ENCODE measurements at regions not wholly inside any gene's neighbourhood (a gene's known extent, or its start where the extent isn't known, plus 50 kb on each side); places are given as distances from the start of the nearest gene placed in this dataset.

DNA sequence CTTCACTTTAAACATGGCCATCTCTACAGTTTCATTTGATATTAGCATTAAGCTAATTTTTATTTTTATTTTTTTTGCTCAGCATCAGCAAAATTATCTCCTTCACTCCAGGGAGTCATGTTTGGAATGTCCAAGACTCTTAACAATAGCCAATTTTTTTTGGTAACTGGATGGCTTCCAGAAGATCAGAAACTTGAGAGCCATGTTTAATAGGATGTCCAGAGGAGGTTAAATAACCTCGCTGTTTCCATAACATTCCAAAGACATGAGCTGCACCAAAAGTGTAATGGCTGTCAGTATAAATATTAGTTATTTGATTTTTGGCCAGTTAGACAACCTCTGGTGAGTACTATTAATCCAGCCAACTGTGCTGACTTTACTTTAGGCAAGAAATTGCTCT is 80.7 kb downstream of the DNTTIP2 start:
- no peak overlapping the region for H3K9ac ChIP-seq (ENCODE audit: control insufficient read depth, insufficient read depth, low read length)
- no peak for FAIRE-seq

DNA sequence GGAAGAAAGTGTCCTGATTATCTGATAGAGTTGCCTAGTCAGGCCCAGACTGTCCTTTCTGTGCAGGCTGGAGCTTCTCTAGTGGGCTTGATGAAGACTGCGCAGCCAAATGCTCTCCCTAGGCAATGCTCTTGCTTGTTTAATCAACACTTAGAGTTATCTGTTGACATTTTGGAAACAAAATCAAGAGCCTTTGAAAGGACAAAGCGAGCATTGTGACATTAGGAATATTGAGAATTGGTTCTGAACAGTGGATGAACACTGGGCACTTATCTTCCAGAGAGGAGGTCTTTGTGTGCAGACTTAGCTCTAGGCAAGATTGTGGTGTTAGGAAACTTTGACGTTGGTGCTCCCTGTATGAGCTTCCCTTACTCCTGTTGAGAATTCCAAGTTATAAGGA is 94.5 kb downstream of the DNTTIP2 start:
- H2AFZ ChIP-seq (ENCODE audit: control insufficient read depth, low read depth, low read length): no peak overlapping the region
- TF ChIP-seq NBN (IDR thresholded peaks at IDR 0.05) (no peak), BRCA1 (IDR thresholded peaks at IDR 0.05; ENCODE audit: low read depth, low read length) (no peak), HDAC6 (IDR thresholded peaks at IDR 0.05; ENCODE audit: unreplicated experiment) (no peak), ZNF24 (IDR thresholded peaks at IDR 0.05) (no peak), RAD51 (IDR thresholded peaks at IDR 0.05) (no peak), MTA2 (IDR thresholded peaks at IDR 0.05; ENCODE audit: low read depth) (no peak), RELA (IDR thresholded peaks at IDR 0.05; ENCODE audit: borderline replicate concordance, partially characterized antibody) (no peak), PAX8 (IDR thresholded peaks at IDR 0.05) (no peak), HCFC1 (IDR thresholded peaks at IDR 0.05; ENCODE audit: low read length) (no peak), NFYB (IDR thresholded peaks at IDR 0.05; ENCODE audit: insufficient read depth, low read depth, low read length) (no peak), MEF2A (IDR thresholded peaks at IDR 0.05; ENCODE audit: insufficient read depth, low read depth, low read length) (no peak)
- TF ChIP-seq, protein P1, sequence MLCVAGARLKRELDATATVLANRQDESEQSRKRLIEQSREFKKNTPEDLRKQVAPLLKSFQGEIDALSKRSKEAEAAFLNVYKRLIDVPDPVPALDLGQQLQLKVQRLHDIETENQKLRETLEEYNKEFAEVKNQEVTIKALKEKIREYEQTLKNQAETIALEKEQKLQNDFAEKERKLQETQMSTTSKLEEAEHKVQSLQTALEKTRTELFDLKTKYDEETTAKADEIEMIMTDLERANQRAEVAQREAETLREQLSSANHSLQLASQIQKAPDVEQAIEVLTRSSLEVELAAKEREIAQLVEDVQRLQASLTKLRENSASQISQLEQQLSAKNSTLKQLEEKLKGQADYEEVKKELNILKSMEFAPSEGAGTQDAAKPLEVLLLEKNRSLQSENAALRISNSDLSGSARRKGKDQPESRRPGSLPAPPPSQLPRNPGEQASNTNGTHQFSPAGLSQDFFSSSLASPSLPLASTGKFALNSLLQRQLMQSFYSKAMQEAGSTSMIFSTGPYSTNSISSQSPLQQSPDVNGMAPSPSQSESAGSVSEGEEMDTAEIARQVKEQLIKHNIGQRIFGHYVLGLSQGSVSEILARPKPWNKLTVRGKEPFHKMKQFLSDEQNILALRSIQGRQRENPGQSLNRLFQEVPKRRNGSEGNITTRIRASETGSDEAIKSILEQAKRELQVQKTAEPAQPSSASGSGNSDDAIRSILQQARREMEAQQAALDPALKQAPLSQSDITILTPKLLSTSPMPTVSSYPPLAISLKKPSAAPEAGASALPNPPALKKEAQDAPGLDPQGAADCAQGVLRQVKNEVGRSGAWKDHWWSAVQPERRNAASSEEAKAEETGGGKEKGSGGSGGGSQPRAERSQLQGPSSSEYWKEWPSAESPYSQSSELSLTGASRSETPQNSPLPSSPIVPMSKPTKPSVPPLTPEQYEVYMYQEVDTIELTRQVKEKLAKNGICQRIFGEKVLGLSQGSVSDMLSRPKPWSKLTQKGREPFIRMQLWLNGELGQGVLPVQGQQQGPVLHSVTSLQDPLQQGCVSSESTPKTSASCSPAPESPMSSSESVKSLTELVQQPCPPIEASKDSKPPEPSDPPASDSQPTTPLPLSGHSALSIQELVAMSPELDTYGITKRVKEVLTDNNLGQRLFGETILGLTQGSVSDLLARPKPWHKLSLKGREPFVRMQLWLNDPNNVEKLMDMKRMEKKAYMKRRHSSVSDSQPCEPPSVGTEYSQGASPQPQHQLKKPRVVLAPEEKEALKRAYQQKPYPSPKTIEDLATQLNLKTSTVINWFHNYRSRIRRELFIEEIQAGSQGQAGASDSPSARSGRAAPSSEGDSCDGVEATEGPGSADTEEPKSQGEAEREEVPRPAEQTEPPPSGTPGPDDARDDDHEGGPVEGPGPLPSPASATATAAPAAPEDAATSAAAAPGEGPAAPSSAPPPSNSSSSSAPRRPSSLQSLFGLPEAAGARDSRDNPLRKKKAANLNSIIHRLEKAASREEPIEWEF (IDR thresholded peaks at IDR 0.05; ENCODE audit: insufficient replicate concordance, low read depth, low read length): no peak
- ChIA-PET CTCF (interaction anchor here (1.5 kb wide), 1 partner anchor 14 kb away, joined by 3 read pairs; no protein-coding TSS in a partner anchor), SMC1A (ENCODE audit: uncharacterized antibody, unreplicated experiment) (interaction anchor here (0.8 to 3.3 kb wide), 3 partner anchors 30 to 155 kb away, joined by 3 to 13 read pairs (median 3); no protein-coding TSS in a partner anchor), POLR2A (no interaction called here), RAD21 (ENCODE audit: unreplicated experiment) (interaction anchor here (0.6 to 1.0 kb wide), 4 partner anchors 32 to 847 kb away, joined by 3 to 6 read pairs (median 3); no protein-coding TSS in a partner anchor)
- H3K4me1 ChIP-seq (ENCODE audit: control insufficient read depth, insufficient read depth, low read length): no peaks in the 10 kb centered on the region
- no peak for FAIRE-seq
- in situ Hi-C loops (cut with MboI) (no loop called here), intact Hi-C loops (cut with micrococcal nuclease; ENCODE audit: unreplicated experiment) (no loop called here)
- H4K20me1 ChIP-seq (ENCODE audit: control insufficient read depth, insufficient read depth): no peaks in the 10 kb centered on the region
- no peak overlapping the region for H3K4me2 ChIP-seq (ENCODE audit: control insufficient read depth, insufficient read depth)
- no peak for DNase-seq (ENCODE audit: low read depth, low spot score)
- H3K36me3 ChIP-seq (ENCODE audit: control insufficient read depth in 2 of 2, insufficient read depth in 2 of 2, low read length in 1 of 2): no peaks in the 10 kb centered on the region
- BruUV-seq (replicated peaks): no TSS peak
- 30% methylated on average over 3 of the region's 3 CpGs for WGBS (ENCODE audit: insufficient coverage, insufficient replicate concordance, low lambda C conversion rate, missing lambda C conversion rate)
- H3K9me3 ChIP-seq (replicated peaks; ENCODE audit: control insufficient read depth, insufficient read depth, low read length): no peaks in the 10 kb centered on the region; the same call in 2 of the 3 replicates
- ATAC-seq: no peak
- no peaks in the 10 kb centered on the region for H3K79me2 ChIP-seq (ENCODE audit: control insufficient read depth, insufficient read depth, low read length)
- H3K4me3 ChIP-seq: no peak overlapping the region
- H3K27ac ChIP-seq (ENCODE audit: control insufficient read depth, insufficient read depth): no peak overlapping the region
- H3K9ac ChIP-seq (ENCODE audit: control insufficient read depth, insufficient read depth, low read length): no peak overlapping the region
- H3K27me3 ChIP-seq (replicated peaks in 1 of 2; ENCODE audit: control insufficient read depth in 2 of 2, insufficient read depth in 2 of 2, low read length in 1 of 2): 0 out of 4 replicates have a peak, but pooled peaks cover 0 to 3% of the 10 kb centered on the region in 2 experiments

More for the DNA sequence above, 80.7 kb downstream of the DNTTIP2 start:
- Histone ChIP-seq H3K4me1 (ENCODE audit: control insufficient read depth, insufficient read depth, low read length) (no peaks in the 10 kb centered on the region), H4K20me1 (ENCODE audit: control insufficient read depth, insufficient read depth) (no peaks in the 10 kb centered on the region), H3K79me2 (ENCODE audit: control insufficient read depth, insufficient read depth, low read length) (no peaks in the 10 kb centered on the region), H3K36me3 (ENCODE audit: control insufficient read depth in 2 of 2, insufficient read depth in 2 of 2, low read length in 1 of 2) (no peaks in the 10 kb centered on the region), H3K9me3 (replicated peaks; ENCODE audit: control insufficient read depth, insufficient read depth, low read length) (no peaks in the 10 kb centered on the region), H3K4me3 (no peak overlapping the region), H3K27me3 (replicated peaks in 1 of 2; ENCODE audit: control insufficient read depth in 2 of 2, insufficient read depth in 2 of 2, low read length in 1 of 2) (no peaks in the 10 kb centered on the region; a peak in 1 of 4 replicates), H3K4me2 (ENCODE audit: control insufficient read depth, insufficient read depth) (no peak overlapping the region), H2AFZ (ENCODE audit: control insufficient read depth, low read depth, low read length) (no peak overlapping the region), H3K27ac (ENCODE audit: control insufficient read depth, insufficient read depth) (no peak overlapping the region)
- TF ChIP-seq HDAC6 (IDR thresholded peaks at IDR 0.05; ENCODE audit: unreplicated experiment) (no peak), NFYB (IDR thresholded peaks at IDR 0.05; ENCODE audit: insufficient read depth, low read depth, low read length) (no peak), ETV6 (conservative IDR thresholded peaks at IDR 0.05 in 1 of 2, IDR thresholded peaks at IDR 0.05 in 1 of 2; ENCODE audit: borderline replicate concordance in 1 of 2, low read depth in 1 of 2) (no peak)
- BruUV-seq (replicated peaks): no TSS peak
- no peak for ATAC-seq
- DNase-seq (ENCODE audit: low read depth, low spot score): no peak
- in situ Hi-C loops (cut with MboI): no loop called here
- 44% methylated on average over 1 of the region's 1 CpG for WGBS (ENCODE audit: insufficient coverage, insufficient replicate concordance, low lambda C conversion rate, missing lambda C conversion rate)
- ChIA-PET CTCF (interaction anchor here (0.5 to 2.3 kb wide), 5 partner anchors 12 to 267 kb away, joined by 3 to 11 read pairs (median 3); no protein-coding TSS in a partner anchor), SMC1A (ENCODE audit: uncharacterized antibody, unreplicated experiment) (interaction anchor here (0.7 to 1.7 kb wide), 5 partner anchors 11 to 169 kb away, joined by 3 to 4 read pairs (median 3); no protein-coding TSS in a partner anchor), RAD21 (ENCODE audit: unreplicated experiment) (interaction anchor here (1.2 to 1.8 kb wide), 3 partner anchors 16 to 169 kb away, joined by 3 to 7 read pairs (median 4); partner anchors contain the start of gene BCAR3), POLR2A (no interaction called here)
- intact Hi-C loops (cut with micrococcal nuclease; ENCODE audit: unreplicated experiment): no loop called here

Measured in GM12878 (cell line).